Femur (tissue), 1 donor: ENCODE measurements at regions not wholly inside any gene's neighbourhood (a gene's known extent, or its start where the extent isn't known, plus 50 kb on each side); places are given as distances from the start of the nearest gene placed in this dataset.

Experiments used
- DNase-seq: peaks from one replicate; pipeline ENCODE4 v3.0.0-alpha.2; 2017

DNA sequence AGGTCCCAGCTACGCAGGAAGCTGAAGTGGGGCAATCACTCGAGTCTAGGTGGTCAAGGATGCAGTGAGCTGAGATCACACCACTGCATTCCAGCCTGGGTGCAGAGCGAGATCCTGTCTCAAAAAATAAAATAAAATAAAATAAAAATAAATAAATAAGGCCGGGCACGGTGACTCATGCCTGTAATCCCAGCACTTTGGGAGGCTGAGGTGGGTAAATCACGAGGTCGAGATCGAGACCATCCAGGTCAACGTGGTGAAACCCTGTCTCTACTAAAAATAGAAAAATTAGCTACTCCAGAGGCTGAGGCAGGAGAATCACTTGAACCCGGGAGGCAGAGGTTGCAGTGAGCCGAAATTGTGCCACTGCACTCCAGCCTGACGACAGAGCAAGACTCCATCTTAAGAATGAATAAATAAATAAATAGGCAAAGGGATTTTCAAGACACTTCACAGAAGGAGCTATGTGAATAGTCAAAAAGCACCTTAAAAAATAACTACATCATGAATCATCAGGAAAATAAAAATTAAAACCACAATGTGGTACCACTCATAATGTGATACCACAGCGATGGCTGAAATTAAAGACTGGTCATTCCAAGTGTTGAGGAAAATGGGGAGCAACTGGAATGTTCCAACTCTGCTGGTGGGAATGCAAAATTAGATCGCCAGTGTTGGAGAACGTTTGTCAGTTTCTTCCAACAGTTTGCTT, 92.9 kb upstream of the TBX3 start:
- no peak for DNase-seq

DNA sequence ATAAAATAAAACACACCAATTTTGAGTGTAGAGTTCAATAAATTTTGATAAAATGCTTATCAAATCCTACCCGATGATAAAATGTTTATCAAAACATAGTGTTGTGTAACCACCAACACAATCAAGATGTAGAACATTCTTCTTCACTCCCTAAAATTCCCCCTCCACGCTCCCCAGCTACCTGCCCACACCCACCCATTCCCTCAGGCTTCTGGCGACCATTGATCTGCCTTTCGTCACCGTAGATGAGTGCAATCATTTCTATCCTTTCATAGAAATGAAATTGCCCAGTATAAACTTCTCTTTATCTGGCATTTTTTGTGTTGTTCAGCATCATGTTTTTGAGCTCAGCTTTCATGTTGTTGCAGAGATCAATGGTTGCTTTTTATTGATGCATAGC, 90.7 kb upstream of the TBX3 start:
- DNase-seq, result no peak

DNA sequence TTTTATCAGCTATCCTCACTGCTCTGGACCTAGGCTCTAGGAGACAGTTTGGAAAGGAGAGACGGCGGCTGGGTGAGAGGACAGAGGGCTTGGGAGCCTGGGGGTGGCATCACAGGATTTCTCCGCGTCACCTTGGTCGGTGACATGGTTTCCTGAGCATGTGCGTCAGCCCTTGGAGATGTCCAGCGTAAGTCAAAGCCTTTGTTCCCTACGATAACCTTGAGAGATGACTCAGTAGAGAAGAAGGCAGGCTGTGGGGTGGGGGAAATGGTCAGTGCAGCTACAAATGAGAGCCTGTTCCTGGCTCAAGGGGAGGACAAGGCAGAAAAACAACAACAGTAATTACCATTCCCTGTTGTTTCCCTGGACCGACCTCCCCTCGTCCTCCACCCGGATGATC, 90.2 kb upstream of the TBX3 start:
- DNase-seq, result no peak

DNA sequence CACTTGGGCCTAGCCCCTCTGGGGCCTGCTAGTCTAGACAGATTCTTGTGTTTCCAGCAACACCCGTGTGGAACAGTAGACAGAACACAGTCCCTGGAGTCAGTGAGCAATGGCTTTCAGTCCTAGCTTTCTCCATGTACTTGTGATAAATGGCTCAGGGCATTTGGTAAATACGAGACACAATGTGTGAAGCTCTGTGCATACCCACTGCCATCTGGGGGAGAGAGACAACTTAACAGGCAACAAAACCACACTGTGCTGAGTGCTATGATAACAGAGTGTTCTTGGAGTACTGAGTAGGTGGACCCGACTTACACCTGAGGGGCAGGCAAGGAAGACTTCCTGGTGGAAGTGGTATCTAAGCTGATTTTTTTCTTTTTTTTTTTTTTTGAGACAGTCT, 86.3 kb upstream of the TBX3 start:
- DNase-seq, result no peak

DNA sequence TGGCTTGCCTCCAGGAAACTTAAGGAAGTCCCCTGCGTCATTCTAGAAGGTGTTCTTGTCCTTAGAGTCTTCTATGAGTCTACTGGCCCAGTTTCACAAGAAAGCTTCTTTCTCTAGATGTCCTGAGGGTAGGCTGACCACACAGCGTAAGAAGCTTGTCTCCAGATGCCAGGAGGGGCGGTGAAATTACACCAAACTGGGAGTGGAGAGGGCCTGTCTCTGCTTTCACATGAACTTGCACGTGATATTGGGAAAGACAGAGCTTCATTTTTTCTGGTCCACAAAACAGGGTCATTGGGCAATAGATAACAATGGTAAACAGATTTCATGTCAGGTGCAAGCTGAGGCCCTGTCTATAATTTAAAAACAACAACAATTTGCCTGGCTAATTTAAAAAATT, 85.7 kb upstream of the TBX3 start:
- no peak for DNase-seq

DNA sequence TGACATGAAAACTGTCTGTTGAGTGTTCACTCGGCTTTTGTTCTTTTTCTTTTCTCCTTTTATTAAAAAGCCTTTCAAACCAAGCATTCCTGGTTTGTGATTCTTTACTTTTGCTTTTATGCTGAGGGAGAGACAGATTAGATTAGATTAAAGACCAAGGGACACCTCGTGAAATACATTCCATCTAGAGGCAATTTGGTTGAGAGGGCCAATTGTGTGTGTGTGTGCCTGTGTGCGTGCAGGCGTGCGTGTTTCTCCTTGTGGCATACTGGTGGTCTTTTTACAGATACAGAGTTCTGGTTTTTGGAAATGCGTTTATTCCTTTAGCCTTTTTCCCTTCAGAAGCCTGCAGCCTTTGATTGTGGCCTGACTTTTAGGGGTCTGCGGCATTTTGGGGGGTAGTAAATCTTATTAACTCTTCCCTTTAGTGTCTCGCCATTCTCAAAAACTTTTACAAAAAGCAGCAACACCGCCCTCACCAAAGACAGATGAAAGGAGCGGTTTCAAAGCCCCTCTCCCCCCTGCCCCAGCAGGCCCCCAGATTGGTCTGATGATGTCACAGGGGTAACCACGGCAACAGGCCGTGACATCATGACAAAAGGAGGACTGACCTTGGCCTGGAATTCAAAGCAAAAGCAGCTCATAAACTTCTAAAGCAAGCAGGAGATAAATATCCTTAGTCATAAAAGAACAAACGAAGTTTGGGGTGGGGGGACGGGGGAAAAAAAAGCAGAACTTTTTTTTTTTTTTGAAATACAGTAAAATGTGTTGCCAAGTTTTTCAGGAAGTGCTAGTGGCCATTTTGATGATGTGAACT, 84.1 kb upstream of the TBX3 start:
- DNase-seq, result no peak

DNA sequence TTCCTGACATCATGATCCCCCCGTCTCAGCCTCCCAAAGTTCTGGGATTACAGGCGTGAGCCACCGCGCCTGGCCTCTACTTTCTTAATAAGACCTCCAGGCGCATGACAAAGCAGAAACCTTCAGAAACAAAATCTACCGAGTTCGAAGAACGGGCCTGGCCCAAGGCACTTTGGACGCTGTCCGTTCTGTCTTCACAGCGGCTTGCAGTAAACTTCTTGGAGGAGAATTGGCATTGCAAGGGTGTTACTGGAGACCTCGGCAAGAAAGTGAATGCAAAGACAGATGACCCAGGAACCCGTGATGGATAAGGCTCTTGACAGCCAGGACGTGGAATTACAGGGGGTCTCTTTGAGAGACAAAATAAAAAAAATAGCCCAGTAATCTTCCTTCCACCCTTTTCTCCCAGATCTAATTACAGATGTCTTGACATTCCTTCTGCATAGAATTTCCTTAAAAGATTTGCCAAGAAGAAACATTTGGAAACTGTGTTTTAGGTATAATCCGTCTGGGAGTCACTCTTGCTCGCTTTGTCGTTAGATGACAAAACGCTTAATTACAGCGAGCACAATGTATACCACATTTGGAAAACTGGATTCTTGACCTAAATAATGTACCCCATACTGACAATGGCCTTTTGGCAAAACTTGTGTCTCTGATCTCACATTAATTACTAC, 83.2 kb upstream of the TBX3 start:
- no peak for DNase-seq

DNA sequence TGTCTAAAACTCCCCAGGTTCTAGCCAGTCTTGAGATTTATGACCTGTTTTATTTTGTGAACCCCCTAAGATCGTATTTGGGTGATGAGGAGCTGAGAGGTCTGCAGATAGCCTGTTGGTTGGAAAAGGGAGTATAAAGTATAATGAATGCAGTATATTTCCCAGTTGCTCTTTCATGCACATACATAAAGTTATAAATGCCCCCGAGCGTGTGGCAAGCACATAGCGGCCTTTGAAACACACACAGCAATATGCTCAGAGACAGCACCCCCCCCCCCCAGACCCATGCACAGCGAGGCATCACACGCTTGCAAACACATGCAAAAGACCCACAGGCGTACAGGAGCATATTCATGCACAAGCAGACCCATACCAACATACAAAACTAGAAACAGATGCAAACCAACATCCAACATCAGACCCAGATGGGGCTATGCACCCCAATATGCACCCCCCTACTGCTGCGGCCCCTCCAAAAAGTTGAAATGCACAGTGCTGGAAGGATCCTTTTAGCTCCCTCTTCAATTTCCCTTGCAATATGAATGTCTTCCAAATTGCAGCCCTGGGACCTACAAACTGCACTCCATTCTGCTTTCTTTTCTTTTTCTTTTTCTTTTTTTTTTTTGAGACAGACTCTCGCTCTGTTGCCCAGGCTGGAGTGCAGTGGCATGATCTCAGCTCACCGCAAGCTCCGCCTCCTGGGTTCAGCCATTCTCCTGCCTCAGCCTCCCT, 82.2 kb upstream of the TBX3 start:
- no peak for DNase-seq

DNA sequence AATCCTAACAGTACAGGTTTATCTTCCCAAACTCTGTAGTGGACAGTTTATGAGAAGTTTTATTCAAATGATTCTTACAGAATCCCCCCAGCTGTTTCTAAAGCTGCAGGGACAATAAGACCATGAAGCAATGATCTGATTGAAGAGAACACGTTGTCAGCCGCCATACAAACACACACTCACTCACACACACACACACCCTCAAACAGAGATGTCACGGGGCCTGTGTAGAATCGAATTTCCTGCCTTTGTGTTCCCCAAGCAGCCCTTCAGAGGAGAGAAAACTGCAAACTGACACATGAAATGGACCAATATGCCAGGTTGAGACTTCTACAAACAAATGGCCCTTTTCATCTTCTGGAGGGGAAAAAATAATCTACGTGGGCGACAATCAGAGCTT, 80.5 kb upstream of the TBX3 start:
- no peak for DNase-seq

DNA sequence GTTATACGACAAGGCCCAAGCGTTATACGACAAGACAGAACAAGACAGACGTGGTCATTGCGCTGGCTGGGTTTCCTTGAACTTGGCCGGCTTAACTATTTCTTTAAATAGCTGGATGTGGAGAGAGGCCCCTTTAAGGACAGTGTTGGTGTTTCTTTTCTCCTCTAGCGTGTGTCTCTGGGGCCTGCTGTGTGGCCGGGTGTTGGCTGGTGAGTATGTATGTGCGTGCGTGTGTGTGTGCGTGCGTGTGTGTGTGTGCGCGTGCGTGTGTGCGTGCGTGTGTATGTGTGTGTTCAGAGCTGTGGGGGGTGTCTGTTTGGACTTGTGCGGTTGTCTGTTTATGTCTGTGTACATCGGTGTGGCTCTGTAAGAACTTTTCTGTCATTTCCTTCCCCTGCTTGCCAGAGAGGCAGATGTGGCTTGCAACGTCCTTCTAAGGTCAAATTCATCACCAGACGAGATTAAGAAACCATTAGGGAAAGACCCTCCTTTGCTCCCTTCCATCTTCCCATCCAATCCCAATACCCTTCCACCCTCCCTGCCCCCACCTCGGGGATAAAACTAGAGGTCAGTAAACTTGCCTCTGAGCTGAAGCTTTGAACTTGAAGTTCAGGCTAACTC, 78.6 kb upstream of the TBX3 start:
- peak; percentile 74 for DNase-seq

DNA sequence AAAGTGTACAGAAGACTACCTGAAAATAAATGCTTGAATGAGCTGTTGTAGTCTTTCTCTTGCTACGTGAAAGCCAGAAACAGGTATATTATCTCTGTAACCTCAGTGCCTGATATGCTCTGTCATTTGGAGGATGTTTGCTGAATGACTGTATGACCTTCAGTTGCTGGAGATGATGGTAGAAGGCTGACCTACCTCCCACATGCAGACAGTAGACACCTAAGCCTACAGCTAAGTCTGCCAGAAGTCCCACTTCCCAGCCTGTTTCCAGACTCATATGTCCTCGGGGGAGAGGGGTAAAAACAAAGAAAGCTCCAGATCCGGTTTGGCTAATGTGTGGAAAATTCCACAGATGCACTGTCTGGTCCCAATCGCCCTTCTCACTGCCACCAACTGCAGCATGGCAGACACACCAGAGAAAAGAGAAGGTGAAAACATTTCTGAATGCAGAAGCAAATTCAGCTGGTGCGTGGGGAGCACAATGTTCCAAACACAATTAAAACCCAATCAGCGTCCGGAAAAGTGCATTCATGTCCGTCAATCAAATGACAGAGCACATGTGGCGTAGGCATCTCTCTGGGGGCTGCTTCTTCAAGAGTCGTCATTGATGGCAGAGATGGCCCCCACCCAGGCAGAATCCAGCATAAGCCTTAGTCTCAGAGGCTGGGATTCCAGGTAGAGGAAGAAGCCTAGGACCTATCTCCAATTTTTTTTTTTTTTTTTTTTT, 76.3 kb upstream of the TBX3 start:
- DNase-seq, result no peak

DNA sequence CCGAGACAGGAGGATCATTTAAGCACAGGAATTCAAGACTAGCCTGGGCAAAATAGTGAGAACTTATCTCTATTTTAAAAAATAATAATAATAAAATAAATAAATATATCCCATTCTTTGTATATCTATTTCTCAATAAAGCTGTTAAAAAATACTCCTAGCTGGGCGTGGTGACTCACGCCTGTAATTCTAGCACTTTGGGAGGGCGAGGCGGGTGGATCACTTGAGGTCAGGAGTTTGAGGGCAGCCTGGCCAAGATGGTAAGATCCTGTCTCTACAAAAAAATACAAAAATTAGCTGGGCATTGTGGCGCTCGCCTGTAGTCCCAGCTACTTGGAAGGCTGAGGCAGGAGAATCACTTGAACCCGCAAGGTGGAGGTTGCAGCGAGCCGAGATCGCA, 75.7 kb upstream of the TBX3 start:
- DNase-seq, result no peak

DNA sequence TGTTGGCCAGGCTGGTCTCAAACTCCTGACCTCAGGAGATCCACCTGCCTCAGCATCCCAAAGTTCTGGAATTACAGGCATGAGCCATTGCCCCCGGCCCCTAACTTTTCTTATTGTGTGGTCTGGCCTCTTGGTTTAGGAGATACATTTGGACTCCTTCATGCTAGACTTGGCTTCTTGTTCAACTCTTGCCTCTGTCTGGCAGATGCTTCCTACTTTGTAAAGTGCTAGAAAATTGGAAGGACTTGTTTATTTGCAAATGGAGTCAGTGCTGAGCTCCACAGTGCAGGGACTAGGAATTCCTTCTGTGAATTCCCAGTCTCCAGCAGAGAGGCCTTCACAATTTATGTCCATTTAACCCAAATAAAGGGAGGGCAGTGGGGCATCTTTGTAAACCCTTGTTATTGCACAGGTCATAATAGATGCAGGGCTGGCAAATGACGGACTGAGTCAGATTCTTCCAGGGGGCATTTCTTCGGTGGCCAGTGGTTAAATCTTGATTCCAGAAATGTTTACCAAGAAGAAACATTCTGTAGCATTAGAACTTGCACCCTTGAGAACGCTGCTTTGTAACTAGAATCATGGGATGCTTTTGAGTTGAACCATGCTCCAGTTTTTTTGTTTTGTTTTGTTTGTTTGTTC, 73.8 kb upstream of the TBX3 start:
- DNase-seq, result no peak

DNA sequence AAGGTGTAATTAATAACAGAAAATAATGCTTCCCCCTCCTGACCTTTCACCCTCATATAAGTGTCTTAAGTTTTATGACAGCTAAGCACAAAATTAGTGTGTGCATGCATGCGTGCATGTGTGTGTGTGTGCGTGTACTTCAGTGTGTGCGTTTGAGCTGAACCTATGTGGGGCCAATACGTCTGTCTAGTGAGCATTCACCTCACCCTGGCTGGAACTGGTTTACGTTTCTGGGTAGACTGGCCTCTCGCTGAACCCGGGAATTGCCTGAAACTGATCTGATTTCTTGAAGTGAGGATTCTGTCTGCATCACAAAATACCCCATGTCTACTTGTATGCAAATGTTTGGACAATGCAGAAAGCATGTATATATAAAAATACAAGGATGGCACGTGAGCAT, 68.2 kb upstream of the TBX3 start:
- DNase-seq, result no peak

DNA sequence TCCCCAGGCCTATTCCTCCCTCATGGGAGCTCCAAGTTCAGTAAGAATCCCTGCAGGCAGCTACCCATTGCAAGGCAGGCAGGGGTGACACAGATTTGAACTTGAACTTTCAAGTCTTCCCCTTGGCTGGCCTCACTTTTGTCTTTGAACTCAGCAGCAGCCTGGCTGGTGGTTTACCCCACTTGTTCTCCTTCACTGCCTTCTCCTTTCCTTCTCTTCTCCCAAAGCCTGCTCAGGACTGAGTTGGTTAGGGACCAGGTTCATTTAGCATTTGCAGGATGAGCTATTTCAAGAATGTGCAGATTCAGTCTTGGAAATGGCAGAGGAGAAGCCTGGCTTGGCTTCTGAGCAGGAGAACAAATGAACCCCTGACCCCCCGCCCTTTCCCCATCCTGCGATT, 67.7 kb upstream of the TBX3 start:
- no peak for DNase-seq

DNA sequence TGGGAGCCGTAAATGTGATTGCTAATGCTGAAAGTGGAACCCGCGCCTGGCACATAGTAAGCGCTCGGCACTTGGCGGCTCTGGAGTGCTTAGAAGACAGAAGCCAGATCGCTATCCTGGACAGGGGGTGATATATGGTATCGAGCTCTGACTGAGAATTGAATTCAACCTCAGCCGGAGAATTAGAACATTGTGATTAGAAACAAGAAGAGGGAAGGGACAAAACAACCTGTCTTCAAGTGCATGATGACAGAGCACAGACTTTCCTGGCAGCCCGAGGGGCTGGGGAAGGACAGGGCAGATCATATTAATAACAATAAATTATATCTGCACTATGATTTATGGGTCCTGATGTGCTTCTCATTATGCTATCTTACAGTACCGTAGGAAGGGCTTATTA, 66.9 kb upstream of the TBX3 start:
- DNase-seq, result no peak

DNA sequence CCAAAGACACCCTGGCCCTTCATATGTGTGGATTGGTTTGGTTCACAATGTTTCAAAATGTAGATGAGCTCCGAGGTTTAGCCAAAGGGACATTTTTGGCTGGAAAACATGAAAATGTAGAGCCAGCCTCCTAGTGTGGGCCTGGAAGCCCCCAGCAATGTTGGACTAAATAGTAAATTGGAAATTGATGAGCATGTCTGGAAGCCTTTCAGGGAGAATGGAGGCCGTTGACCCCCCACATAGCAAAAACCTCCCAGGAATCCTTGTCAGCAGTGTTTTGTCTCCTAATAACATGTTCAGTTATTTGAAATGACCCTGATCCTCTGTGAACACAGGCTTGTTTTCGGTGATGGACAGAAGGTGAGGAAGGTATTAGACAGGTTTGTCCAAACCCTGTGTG, 65.1 kb upstream of the TBX3 start:
- DNase-seq, result no peak

DNA sequence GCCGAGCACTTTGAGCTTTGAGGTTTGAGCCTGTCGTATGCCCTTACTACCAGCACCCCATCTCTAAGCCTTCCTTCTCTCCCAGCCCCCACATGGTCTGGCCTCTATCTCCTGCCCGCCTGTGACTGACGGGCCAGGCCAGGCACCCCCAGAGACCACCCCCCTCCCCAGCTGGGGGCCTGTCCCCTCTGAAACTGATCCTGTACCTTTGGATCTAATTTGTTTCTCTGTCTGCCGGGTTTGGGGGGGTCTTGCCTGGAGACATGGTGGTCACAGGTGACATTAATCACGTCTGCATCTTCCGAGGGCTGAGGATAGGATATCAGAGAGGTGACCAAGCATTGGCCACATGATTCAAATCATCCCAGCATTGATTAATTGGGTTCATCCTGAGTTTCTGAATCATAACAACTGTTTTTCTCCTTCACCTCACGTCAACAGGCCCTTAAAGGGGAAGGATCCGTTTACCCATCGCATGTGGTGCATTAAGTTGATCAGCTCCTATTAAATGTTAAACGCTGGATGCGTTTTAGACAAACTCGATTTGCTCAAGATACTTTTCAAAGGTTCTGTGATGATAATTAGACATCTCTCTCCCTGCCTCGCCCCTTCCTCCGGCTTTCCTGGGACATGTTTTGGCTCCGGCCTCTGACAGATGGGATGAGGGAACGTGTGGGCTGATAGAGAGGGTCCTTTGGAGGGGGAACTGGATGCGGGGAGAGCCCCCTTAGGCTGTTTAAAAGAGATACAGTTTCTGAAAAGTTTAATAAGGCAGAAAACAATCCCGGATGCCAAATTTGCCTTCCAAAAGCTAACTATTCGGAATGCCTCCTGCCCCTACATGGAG, 63.3 kb upstream of the TBX3 start:
- no peak for DNase-seq

DNA sequence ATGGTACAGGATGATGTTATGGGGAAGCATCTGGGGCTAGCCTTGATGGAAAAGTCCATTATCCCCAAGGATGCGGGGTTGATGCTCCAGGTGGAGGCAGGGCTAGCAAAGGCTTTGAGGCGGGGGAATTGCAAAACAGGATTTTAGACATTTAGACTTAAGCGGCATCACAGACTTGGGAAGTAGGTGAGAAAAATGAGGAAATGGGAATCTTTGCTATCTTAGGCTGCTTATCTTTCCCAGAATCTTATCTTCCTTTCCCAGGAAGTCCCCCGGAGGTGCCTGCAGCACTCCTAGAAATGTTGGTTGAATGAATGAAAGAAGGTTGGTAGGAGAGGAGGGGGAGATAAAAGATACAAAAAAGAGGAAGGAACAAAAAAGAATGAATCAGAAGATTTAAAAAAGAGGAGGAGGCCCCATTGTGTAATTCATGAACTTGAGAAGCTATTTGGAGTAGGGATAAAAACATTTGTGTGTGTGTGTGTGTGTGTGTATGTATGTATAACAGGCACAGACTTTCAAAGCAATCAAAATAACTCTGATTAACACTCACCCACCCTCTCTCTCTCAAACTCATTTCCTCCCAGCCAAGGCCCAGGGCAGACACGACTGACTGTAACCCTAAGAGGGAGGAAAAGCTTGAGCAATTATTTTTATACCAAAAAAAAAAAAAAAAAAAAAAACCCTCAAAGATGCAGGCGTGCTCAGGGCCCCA, 62.5 kb upstream of the TBX3 start:
- no peak for DNase-seq

DNA sequence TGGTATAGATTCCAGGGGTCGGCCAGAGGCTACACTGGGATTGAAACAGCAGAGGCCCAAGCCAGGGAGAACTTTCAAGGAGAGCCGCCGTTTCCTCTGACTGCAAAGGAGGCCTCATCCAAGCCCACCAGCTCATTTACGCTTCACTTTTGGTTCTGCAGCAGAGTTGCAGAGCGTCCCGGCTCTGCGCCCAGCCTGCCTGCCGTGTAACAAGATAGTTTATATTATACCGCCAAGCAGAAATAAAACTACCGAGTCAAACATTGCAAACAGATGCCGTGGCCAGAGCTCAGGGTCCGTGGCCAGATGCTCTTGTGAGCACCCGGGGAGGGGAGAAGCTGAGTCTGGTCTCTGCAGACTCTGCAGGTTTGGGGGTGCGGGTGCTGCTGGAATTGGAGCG, 60.7 kb upstream of the TBX3 start:
- peak; percentile 88 for DNase-seq
